ENCODE measurements at regions not wholly inside any gene's neighbourhood (a gene's known extent, or its start where the extent isn't known, plus 50 kb on each side); places are given as distances from the start of the nearest gene placed in this dataset.

GRCh38 chr10:57786850-57787750 lies 480.6 kb downstream of the IPMK start:
- Histone ChIP-seq H3K9me3 (ENCODE audit: control insufficient read depth in 2 of 3, insufficient read depth in 1 of 3, low read length in 3 of 3) (no peaks in the 10 kb centered on the region), H3K36me3 (ENCODE audit: control insufficient read depth in 2 of 3, insufficient read depth in 3 of 3, low read length in 3 of 3) (no peaks in the 10 kb centered on the region), H3K4me1 (ENCODE audit: control insufficient read depth in 2 of 3, insufficient read depth in 2 of 3, low read depth in 1 of 3, low read length in 3 of 3) (no peaks in the 10 kb centered on the region), H3K27ac (ENCODE audit: low read depth in 2 of 2, low read length in 2 of 2) (no peak overlapping the region), H3K27me3 (ENCODE audit: control insufficient read depth, insufficient read depth, low read length) (no peaks in the 10 kb centered on the region), H3K9ac (ENCODE audit: low read length in 3 of 3) (no peak overlapping the region), H3K4me3 (ENCODE audit: low read length in 3 of 3) (no peak overlapping the region)
- FAIRE-seq (no peak), DNase-seq (no peak)
- TF ChIP-seq CTCF (IDR thresholded peaks at IDR 0.05; ENCODE audit: borderline replicate concordance, extremely low read depth, insufficient read depth): no peak
- intact Hi-C loops (cut with DNase I): no loop called here

DNA sequence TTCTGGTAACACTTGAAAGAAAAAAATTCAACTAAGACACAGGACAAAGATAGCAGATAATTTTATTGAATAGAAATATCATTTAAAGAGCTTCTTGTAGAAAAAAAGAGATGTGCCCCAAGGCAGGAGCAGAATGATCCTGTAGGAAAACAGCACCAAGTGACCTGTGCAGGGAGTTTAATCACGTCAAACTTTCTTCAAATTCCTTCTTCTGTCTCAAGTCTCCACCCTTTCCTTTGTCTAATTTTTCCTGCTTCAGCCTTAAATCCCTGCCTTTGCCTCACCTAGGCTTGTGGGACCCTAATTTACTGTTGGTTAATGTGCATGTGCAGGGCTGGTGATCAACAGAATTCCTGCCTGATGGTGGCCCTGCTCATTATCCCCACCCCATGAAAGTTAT lies 481.4 kb downstream of the IPMK start:
- FAIRE-seq (no peak), DNase-seq (no peak)
- no peaks in the 10 kb centered on the region for H3K4me1 ChIP-seq (ENCODE audit: control insufficient read depth in 2 of 3, insufficient read depth in 2 of 3, low read depth in 1 of 3, low read length in 3 of 3)
- intact Hi-C loops (cut with DNase I): no loop called here
- H3K4me3 ChIP-seq (ENCODE audit: low read length in 3 of 3): no peak overlapping the region
- H3K9me3 ChIP-seq (ENCODE audit: control insufficient read depth in 2 of 3, insufficient read depth in 1 of 3, low read length in 3 of 3): no peaks in the 10 kb centered on the region
- no peak overlapping the region for H3K27ac ChIP-seq (ENCODE audit: low read depth in 2 of 2, low read length in 2 of 2)
- H3K9ac ChIP-seq (ENCODE audit: low read length in 3 of 3): no peak overlapping the region
- H3K27me3 ChIP-seq (ENCODE audit: control insufficient read depth, insufficient read depth, low read length): no peaks in the 10 kb centered on the region
- no peaks in the 10 kb centered on the region for H3K36me3 ChIP-seq (ENCODE audit: control insufficient read depth in 2 of 3, insufficient read depth in 3 of 3, low read length in 3 of 3)
- TF ChIP-seq CTCF (IDR thresholded peaks at IDR 0.05; ENCODE audit: borderline replicate concordance, extremely low read depth, insufficient read depth): no peak

DNA sequence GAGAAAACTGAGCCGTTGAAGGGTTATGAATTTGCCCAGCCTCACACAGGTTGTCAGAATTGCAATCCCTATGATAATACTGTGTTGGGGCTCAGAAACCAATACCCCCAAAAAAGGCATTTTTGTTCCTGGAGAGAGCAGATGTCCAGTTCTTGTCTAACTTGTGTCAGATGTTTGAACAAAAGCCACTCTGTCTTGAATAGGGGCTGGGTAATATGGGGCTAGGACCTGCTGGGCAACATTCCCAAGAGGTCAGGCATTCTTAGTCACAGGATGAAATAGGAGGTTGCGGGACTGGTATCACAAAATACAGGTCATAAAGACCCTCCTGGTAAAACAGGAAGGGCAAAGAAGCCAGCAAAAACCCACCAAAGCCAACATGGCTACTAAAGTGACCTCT lies 482.1 kb downstream of the IPMK start:
- intact Hi-C loops (cut with DNase I): no loop called here
- Histone ChIP-seq H3K27ac (ENCODE audit: low read depth in 2 of 2, low read length in 2 of 2) (no peak overlapping the region), H3K9me3 (ENCODE audit: control insufficient read depth in 2 of 3, insufficient read depth in 1 of 3, low read length in 3 of 3) (no peaks in the 10 kb centered on the region), H3K4me1 (ENCODE audit: control insufficient read depth in 2 of 3, insufficient read depth in 2 of 3, low read depth in 1 of 3, low read length in 3 of 3) (no peaks in the 10 kb centered on the region), H3K36me3 (ENCODE audit: control insufficient read depth in 2 of 3, insufficient read depth in 3 of 3, low read length in 3 of 3) (no peaks in the 10 kb centered on the region), H3K9ac (ENCODE audit: low read length in 3 of 3) (no peak overlapping the region), H3K4me3 (ENCODE audit: low read length in 3 of 3) (no peak overlapping the region), H3K27me3 (ENCODE audit: control insufficient read depth, insufficient read depth, low read length) (no peaks in the 10 kb centered on the region)
- no peak for FAIRE-seq
- no peak for DNase-seq
- TF ChIP-seq CTCF (IDR thresholded peaks at IDR 0.05; ENCODE audit: borderline replicate concordance, extremely low read depth, insufficient read depth): no peak

Measured in kidney (tissue), 13 donors.